ENCODE measurements at regions not wholly inside any gene's neighbourhood (a gene's known extent, or its start where the extent isn't known, plus 50 kb on each side); places are given as distances from the start of the nearest gene placed in this dataset.
"Not testable (repeated sequence)": the region's sequence is repeated elsewhere in the genome, so short reads cannot be mapped to it uniquely, and the experiment has no call there.

DNA sequence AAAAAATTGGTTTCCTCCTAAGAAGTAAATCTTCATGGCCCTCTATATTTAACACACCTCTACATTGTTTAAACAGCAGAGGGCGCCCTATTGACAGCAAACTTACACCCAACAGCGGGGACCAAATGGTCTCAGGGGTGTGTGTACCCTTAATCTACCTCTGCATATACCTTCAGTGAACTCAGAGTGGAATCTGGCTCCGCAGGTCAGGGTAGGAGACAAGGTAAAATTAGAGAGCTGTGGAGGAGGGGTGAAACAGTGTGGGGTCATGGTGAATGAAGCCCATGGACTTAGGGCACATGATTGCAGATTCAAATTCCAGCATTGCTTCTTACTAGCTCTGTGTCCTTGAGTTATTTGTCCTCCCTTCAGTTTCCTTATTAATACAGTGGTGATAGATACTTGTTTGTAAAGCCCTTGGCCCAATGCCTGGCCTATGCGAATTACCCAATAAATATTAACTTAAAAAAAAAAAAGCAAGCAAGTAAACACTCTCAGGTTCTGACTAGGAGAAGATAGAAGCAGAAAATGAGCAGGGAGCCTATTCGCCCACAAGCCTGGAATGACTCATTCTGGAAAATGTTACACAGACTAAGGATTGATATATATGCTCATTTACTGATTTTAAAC, 122.9 kb downstream of the CAVIN4 start:
- peak in 1 of 2 donors; percentile 1 for DNase-seq (ENCODE audit: low read depth in 1 of 2, low spot score in 1 of 2)

DNA sequence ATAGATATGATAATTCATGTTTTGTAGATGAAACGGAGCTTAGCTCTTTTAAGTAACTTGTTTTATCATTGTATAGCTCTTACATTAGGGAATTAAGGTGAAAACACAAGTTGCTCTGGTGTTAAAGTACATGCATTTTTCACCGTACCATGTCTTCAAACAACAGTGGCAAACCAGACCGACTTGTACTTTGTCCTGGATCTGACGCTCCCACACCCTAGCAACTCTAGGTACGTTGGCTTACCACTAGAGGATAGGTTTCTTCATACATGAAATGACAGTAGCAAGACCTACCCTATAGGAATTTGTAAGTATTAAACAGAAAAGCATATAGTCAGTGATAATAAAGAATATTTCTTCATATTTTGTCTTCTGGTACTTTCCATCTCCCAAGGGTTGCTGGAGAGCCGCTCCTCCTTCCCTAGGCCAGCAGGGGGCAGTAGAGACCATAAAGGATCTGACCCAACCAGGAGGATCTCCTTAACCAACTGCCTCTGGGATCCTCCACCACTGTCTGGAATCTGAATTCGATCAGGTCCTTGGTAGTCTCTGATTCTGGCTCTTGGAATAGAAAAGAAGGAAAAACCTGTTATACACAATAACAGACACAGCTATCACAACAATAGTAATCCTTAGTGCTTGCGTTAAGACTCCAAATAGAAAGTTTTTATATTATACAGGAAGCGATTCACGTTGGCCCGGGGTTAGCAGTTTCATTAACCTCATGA, 136.7 kb downstream of the CAVIN4 start:
- peak in 1 of 2 donors; percentile 14 for DNase-seq (ENCODE audit: low read depth in 1 of 2, low spot score in 1 of 2)

DNA sequence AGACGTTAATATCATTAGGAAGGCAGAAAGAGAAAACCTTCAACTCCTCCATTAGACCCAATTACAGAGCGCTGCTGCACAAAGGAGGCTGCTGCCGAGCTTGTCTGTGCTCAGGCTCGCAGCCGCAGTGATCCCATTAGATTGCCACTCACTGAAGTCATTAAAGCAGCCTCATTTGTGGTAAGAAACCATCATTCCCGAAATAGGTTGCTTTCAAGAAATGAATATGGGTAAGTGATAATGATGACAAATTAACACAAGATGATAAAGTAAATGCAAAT, 137.2 kb downstream of the CAVIN4 start:
- DNase-seq (ENCODE audit: low read depth in 1 of 2, low spot score in 1 of 2): no peak

DNA sequence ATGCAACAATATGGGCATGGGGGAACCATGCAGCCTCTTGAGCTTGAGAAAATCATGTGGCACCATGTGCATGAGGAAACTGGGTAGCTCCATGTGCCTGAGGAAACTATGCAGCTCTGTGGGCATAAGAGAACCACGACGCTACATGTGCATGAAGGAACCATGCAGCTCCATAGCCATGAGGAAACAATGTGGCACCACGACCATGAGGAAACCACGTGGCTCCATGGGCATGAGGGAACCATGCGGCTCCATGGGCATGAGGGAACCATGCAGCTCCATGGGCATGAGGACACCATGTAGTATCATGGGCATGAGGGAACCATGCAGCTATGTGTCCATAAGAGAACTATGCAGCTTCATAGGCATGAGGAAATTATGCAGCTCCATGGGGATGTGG, 140.8 kb downstream of the CAVIN4 start:
- no peak for DNase-seq (ENCODE audit: low read depth in 1 of 2, low spot score in 1 of 2)

DNA sequence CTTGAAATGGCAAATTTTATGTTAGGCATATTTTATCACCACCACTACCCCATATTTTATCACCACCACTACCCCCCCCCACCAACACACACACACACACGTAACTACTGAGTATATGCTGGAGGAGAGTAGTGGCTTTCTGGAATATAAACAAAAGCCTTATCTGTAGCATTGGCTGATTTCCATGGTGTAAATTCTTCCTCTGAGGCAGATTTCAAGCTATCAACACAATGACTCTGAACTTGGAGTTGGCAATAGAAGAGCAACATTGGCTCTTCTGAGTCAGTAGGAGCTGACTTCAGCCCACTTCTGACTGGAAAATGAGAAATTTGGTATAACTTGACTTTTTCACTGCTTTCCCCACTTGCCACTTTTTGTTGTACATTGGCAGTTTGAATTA, 143.0 kb downstream of the CAVIN4 start:
- DNase-seq (ENCODE audit: low read depth in 1 of 2, low spot score in 1 of 2): no peak

DNA sequence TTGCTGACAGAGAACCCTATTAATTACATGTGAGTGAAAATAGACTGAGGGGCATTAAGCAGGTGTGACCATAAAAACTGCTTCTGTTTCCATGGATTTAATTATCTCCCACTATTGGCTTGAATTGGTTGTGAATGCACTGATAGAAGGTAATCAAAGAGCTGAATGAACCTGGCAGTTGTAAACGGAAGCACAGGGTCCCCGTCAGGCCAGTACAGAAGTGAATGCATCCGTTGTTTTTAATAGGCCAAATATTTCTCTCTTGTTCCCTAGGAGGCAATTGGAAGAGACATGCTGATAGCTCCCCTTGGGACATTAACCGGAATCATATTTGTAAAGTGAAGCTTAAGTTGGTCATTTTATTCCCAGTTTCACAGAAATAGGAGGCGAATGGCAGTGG, 147.0 kb downstream of the CAVIN4 start:
- no peak for DNase-seq (ENCODE audit: low read depth in 1 of 2, low spot score in 1 of 2)

DNA sequence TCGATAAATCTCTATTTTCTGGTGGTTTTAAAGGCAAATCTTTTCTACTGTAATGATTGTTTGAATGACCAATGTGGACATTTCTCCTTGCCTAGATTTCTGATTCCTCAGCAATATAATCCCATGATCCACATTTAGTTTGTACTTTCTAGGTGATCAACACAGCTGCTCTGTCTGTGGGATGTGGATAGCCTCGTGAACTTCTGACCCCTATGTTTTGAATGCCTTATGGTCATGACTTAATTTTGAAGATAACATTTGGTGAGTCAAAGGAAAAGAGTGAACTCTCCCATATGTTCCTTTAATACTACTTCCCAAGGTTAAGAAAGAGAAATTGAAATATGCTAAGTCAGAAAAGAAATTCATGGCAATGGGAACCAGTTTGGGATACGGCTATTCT, 147.5 kb downstream of the CAVIN4 start:
- DNase-seq (ENCODE audit: low read depth in 1 of 2, low spot score in 1 of 2): no peak

DNA sequence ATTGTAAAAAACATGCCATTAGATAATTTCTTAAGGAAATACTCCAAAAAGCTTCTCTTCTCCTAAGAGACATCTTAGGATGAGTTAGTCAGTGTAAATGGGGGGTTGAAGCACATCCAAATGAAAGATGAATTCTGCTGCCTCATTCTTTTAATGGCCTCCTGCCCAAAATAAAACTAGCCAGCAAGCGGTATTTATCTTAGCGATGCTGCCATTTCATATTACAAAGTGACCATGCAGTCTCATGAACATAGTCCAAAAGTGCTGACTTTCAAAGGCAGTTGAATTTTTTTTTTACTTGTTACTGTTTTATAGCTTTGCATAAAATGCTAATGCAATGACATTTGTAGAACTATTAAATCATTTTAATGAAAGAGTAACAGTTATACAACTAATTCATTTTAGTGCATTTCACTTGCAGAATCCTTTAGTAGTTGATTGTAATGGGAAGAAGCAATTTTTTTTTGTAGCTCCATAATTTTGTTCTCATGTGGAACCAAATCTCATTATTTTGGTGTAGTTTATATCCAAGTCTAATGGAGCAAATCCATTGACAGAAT, 151.5 kb downstream of the CAVIN4 start:
- DNase-seq (ENCODE audit: low read depth in 1 of 2, low spot score in 1 of 2): no peak

DNA sequence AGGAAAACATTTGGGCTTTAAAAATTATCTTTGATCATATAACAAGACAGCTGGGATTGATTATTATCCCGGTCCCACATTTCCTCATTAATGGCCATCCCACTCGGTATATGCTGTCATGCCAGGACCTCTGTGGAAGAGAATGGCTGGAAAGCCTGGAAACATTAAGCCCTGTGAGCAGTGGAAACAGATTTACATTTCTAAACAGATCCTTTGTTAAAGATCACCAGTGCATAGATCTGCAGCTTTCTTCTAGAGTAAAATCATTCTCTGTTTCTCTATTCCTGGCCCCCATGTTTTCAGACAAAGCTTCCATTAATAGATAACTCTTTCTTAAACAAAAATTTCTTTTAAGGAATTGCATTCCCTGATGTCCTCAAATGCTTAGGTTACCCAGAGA, 152.2 kb downstream of the CAVIN4 start:
- DNase-seq (ENCODE audit: low read depth in 1 of 2, low spot score in 1 of 2): no peak

DNA sequence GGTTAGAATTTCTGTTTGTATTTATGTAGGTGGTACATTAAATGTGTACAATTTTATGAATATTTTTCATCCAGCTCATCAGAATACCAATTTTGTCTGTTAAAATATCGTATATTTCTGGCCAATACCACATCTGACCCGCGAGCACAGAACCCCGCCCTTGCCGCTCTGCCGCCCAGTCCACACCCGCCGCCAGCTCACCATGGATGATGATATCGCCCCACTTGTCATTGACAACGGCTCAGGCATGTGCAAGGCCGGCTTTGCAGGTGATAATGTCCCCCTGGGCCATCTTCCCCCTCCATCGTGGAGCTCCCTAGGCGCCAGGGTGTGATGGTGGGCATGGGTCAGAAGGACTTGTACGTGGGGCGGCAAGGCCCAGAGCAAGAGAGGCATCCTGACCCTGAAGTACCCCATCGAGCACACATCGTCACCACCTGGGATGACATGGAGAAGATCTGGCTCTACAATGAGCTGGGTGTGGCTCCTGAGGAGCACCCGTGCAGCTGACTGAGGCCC, 153.2 kb downstream of the CAVIN4 start:
- no peak for DNase-seq (ENCODE audit: low read depth in 1 of 2, low spot score in 1 of 2)

DNA sequence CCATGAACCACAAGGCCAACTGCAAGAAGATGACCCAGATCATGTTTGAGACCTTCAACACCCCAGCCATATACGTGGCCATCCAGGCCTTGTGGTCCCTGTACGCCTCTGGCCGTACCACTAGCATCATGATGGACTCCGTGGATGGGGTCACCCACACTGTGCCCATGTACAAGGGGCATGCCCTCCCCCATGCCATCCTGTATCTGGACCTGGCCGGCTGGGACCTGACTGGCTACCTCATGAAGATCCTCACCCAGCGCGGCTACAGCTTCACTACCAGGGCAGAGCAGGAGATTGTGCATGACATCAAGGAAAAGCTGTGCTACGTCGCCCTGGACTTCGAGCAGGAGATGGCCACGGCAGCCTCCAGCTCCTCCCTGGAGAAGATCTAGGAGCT, 153.7 kb downstream of the CAVIN4 start:
- no peak for DNase-seq (ENCODE audit: low read depth in 1 of 2, low spot score in 1 of 2)

DNA sequence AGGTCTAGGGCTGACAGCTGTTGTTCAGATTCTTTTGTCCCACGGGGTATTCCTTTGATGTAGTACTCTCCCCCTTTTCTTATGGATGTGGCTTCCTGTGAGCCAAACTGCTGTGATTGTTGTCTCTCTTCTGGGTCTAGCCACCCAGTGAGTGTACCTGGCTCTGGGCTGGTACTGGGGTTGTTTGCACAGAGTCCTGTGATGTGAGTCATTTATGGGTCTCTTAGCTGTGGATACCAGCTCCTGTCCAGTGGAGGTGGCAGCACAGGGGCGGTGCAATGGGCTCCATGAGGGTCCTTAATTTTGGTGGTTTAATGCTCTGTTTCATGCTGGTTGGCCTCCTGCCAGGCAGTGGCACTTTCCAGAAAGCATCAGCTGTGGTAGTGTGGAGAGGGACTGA, 161.3 kb downstream of the CAVIN4 start:
- no peak for DNase-seq (ENCODE audit: low read depth in 1 of 2, low spot score in 1 of 2)

DNA sequence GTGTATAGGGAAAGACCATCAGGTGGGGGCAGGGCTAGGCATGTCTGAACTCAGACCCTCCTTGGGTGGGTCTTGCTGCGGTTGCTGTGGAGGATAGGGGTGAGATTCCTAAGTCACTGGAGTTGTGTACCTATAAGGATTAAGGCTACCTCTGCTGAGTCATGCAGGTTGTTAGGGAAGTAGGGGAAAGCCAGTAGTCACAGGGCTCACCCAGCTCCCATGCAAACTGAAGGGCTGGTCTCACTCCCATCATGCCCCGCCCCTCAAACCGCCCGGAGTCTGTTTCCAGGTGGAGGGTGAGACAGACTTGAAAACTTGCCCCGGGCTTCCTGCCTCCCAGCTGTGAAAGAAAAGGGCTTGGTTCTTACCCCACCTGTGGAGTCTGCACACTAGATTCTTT, 161.8 kb downstream of the CAVIN4 start:
- no peak for DNase-seq (ENCODE audit: low read depth in 1 of 2, low spot score in 1 of 2)

DNA sequence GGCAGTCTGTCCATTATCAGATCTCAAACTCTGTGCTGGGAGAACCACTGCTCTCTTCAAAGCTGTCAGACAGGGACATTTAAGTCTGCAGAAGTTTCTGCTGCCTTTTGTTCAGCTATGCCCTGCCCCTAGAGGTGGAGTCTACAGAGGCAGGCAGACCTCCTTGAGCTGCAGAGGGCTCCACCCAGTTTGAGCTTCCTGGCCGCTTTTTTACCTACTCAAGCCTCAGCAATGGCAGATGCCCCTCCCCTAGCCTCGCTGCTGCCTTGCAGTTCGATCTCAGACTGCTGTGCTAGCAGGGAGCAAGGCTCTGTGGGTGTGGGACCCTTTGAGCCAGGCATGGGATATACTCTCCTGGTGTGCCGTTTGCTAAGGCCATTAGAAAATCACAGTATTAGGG, 171.1 kb downstream of the CAVIN4 start:
- not testable (repeated sequence) for DNase-seq (ENCODE audit: low read depth in 1 of 2, low spot score in 1 of 2)

DNA sequence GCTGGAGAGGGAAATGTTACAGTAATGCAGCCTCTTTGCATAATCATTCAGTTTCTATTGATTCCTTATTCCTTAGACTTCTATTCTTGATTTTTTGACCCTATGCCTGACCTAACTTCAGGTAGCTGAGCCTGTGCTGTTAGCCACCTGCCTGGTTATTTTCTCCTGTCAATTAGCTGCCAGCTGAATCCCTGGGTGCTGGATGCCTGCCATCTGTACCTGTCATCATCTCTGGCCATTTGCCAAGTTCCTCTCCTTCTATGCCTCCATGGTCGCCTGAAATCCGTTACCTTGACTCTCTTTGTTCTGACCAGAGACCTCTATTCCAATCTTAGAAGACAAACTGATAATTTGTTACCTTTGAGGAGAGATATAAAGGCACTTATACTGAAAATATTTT, 178.3 kb downstream of the CAVIN4 start:
- DNase-seq (ENCODE audit: low read depth in 1 of 2, low spot score in 1 of 2): no peak

DNA sequence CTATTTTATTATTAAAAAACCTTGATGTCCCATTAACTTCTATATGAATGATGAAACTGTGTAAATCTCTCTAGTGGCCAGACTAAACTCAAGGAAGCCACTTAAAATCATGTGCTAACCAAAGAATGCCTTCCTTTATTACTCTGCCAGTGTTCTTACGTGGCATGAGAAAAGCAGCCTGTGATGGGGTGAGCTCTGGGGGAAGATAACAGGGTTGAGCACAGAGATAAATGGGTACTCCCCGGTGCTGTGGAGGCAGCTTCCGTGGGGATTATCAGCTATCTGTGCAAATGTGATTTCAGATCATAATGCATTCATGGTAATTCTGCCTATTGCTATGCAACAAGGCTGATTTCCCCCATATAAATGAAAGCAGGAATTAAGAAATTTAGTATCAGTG, 181.3 kb downstream of the CAVIN4 start:
- DNase-seq (ENCODE audit: low read depth in 1 of 2, low spot score in 1 of 2): no peak

DNA sequence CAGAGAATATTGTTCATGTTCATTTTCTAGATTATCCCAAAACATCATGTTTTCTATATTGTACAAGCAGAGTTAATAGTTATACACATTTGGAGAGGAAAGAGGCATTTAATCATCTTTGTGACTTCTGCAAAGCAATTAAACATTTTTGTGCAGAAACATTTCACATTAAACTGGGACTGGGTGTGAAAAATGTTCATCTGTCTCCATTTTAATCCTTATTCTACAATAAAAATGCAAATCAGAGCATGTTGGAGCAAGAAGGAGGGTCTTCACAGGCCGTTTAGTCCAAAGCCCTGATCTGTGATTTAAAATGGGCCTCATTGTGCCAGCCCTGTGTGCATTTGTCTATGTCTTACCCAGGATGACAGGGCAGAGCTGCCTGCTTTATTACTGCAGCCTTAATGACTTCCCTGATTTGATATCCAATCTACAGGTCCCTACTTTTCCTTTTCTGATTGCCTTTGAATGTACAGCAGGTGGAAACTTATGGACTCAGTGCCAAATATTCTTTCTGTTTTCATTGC, 183.5 kb downstream of the CAVIN4 start:
- DNase-seq (ENCODE audit: low read depth in 1 of 2, low spot score in 1 of 2): no peak

DNA sequence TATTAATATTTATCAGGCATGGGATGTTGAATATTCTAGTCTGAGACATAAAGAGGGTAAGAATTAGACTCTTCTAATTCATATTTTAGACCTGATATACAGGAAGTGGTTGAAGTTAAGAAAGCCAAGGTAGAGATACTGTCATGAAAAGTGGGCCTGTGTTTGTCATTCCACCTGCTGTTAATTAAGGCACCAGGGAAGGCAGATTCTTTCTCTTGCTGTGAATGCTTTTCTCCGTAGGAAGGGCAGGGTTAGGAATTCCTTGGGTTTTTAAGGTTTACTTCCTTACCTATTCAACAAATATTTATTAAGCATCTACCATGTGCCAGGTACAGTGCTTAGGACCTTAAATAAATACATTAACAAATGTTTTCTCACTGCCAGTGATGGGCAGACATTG, 196.4 kb downstream of the CAVIN4 start:
- DNase-seq (ENCODE audit: low read depth in 1 of 2, low spot score in 1 of 2): no peak

DNA sequence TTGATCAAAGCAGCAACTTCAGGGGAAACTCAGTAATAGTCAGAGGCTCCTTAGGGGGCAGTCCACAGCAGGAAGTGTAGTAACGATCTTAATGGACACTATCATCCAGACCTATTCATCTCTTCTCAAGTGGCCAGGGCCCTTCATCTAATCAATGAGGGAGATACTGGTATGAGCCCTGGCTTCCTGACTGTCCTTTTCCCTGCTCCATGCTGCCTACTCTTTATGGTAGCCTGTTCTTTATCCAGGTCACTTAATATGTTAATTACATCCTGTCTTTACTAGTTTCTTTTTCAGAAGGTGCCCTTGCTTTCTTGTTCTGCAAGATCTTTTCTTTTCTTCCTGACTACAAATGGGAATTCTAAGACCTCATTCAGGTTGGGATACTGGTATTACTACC, 197.1 kb downstream of the CAVIN4 start:
- no peak for DNase-seq (ENCODE audit: low read depth in 1 of 2, low spot score in 1 of 2)

DNA sequence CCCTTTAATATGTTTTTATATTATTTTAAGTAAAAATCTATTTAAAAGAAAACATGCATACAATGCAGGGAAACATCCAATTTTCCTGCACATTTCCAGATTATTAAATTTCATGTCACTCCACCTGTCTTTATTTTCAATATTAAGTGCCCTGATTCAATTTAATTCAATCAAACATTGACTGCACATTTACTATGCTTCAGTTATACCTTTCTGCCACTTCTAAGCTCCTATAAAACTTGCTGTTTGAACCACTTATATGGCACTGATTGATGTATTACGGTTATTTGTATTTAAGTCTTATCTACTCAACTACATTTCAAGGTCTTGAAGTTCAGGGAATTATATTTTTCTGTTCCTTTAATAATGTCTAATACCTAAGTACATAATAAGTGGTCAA, 198.0 kb downstream of the CAVIN4 start:
- DNase-seq (ENCODE audit: low read depth in 1 of 2, low spot score in 1 of 2): no peak

DNA sequence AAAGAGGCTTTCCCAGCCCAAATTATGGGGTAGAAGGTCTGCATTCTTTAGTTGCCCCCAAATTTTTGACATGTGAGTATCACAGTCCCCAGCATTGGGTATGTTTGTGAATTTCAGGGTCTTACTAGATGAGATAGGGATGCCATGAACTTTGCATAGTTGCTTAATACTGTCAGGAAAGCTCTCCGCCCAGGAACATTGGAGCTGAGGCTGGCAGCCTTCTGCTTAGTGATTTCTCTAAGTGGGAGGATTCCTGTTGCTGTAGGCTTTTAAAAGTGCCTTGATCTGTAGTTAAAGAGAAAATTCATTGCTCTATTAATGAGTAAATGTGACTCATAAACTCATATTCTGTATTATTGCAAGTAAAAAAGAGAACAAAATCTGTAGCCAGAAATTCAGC, 206.9 kb downstream of the CAVIN4 start:
- no peak for DNase-seq (ENCODE audit: low read depth in 1 of 2, low spot score in 1 of 2)

DNA sequence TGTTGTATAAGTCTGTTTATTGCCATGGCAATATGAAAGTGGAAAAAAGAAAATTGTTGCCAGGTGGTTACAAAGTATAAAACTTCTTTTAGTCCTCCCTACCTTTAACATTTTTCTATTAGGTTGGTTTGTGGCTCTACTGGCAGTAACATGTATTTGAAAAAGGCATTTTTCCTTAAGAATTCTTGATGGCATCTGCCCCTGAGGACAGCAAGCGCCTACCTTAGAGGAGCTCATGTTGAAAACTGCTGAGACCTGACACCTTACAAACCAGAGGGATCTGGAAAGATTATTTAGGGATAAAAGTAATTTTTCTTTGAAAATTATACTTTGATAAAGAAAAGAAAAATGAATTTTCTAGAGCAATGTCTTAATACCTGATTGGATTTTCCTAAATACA, 208.1 kb downstream of the CAVIN4 start:
- no peak for DNase-seq (ENCODE audit: low read depth in 1 of 2, low spot score in 1 of 2)

Data from activated CD4-positive, alpha-beta T cell treated with anti-CD3 and anti-CD28 coated beads, Interleukin-2, amount 50 U/mL, for 24 hours (primary cell).